ENCODE measurements at regions not wholly inside any gene's neighbourhood (a gene's known extent, or its start where the extent isn't known, plus 50 kb on each side); places are given as distances from the start of the nearest gene placed in this dataset.

- Histone ChIP-seq H3K36me3 (no peaks in the 10 kb centered on the region), H3K9me3 (no peaks in the 10 kb centered on the region), H3K27ac (no peak overlapping the region), H3K4me1 (no peaks in the 10 kb centered on the region), H3K4me3 (no peak overlapping the region), H3K27me3 (no peaks in the 10 kb centered on the region)
- TF ChIP-seq CTCF (IDR thresholded peaks at IDR 0.05) (no peak), POLR2A (IDR thresholded peaks at IDR 0.05) (no peak)
- DNase-seq: no peak
Measured at GRCh38 chrX:87049567-87049966, 468.0 kb upstream of the KLHL4 start.

- no peak for DNase-seq
- no peak for TF ChIP-seq CTCF (IDR thresholded peaks at IDR 0.05)
- TF ChIP-seq POLR2A (IDR thresholded peaks at IDR 0.05): no peak
- no peaks in the 10 kb centered on the region for H3K4me1 ChIP-seq
- no peak overlapping the region for H3K4me3 ChIP-seq
- H3K36me3 ChIP-seq: no peaks in the 10 kb centered on the region
- H3K9me3 ChIP-seq: no peaks in the 10 kb centered on the region
- H3K27me3 ChIP-seq: no peaks in the 10 kb centered on the region
- no peak overlapping the region for H3K27ac ChIP-seq
Measured at GRCh38 chrX:87063642-87064041, 454.0 kb upstream of the KLHL4 start.

GRCh38 chrX:87064502-87064901 lies 453.1 kb upstream of the KLHL4 start:
- Histone ChIP-seq H3K27me3 (no peaks in the 10 kb centered on the region), H3K4me3 (no peak overlapping the region), H3K9me3 (no peaks in the 10 kb centered on the region), H3K27ac (no peak overlapping the region), H3K36me3 (no peaks in the 10 kb centered on the region), H3K4me1 (no peaks in the 10 kb centered on the region)
- DNase-seq: no peak
- TF ChIP-seq CTCF (IDR thresholded peaks at IDR 0.05) (no peak), POLR2A (IDR thresholded peaks at IDR 0.05) (no peak)

- no peak overlapping the region for H3K4me3 ChIP-seq
- H3K27ac ChIP-seq: no peak overlapping the region
- TF ChIP-seq CTCF (IDR thresholded peaks at IDR 0.05) (no peak), POLR2A (IDR thresholded peaks at IDR 0.05) (no peak)
- DNase-seq: no peak
- H3K9me3 ChIP-seq: no peaks in the 10 kb centered on the region
- no peaks in the 10 kb centered on the region for H3K36me3 ChIP-seq
- no peaks in the 10 kb centered on the region for H3K27me3 ChIP-seq
- H3K4me1 ChIP-seq: no peaks in the 10 kb centered on the region
Measured at GRCh38 chrX:87067795-87068369, 449.7 kb upstream of the KLHL4 start.

- no peak overlapping the region for H3K4me3 ChIP-seq
- H3K9me3 ChIP-seq: no peaks in the 10 kb centered on the region
- TF ChIP-seq POLR2A (IDR thresholded peaks at IDR 0.05) (no peak), CTCF (IDR thresholded peaks at IDR 0.05) (no peak)
- no peaks in the 10 kb centered on the region for H3K4me1 ChIP-seq
- DNase-seq: no peak
- no peaks in the 10 kb centered on the region for H3K27me3 ChIP-seq
- no peaks in the 10 kb centered on the region for H3K36me3 ChIP-seq
- H3K27ac ChIP-seq: no peak overlapping the region
Measured at GRCh38 chrX:87078231-87078630, 439.4 kb upstream of the KLHL4 start.

GRCh38 chrX:87098477-87098876 lies 419.1 kb upstream of the KLHL4 start:
- DNase-seq: no peak
- no peak overlapping the region for H3K27ac ChIP-seq
- no peaks in the 10 kb centered on the region for H3K27me3 ChIP-seq

More at GRCh38 chrX:87098477-87098876, 419.1 kb upstream of the KLHL4 start:
- Histone ChIP-seq H3K4me1 (no peaks in the 10 kb centered on the region), H3K36me3 (no peaks in the 10 kb centered on the region), H3K9me3 (no peaks in the 10 kb centered on the region), H3K4me3 (no peak overlapping the region)
- TF ChIP-seq POLR2A (IDR thresholded peaks at IDR 0.05): no peak
- no peak for TF ChIP-seq CTCF (IDR thresholded peaks at IDR 0.05)
